GM12875 (cell line): ENCODE measurements at regions not wholly inside any gene's neighbourhood (a gene's known extent, or its start where the extent isn't known, plus 50 kb on each side); places are given as distances from the start of the nearest gene placed in this dataset.

ENCODE experiments used
- H3K4me3 ChIP-seq: one replicate; pipeline ENCODE4 v1.5.1; 2011; ENCODE audit warnings: low read depth, low read length, control low read depth
- CTCF ChIP-seq: IDR thresholded peaks from 2 replicates; pipeline ENCODE4 v1.5.1; 2011; ENCODE audit warnings: low read depth, mild to moderate bottlenecking, control low read depth, inconsistent platforms, low read length, moderate library complexity, borderline replicate concordance; ENCODE audit not compliant: insufficient read depth

DNA sequence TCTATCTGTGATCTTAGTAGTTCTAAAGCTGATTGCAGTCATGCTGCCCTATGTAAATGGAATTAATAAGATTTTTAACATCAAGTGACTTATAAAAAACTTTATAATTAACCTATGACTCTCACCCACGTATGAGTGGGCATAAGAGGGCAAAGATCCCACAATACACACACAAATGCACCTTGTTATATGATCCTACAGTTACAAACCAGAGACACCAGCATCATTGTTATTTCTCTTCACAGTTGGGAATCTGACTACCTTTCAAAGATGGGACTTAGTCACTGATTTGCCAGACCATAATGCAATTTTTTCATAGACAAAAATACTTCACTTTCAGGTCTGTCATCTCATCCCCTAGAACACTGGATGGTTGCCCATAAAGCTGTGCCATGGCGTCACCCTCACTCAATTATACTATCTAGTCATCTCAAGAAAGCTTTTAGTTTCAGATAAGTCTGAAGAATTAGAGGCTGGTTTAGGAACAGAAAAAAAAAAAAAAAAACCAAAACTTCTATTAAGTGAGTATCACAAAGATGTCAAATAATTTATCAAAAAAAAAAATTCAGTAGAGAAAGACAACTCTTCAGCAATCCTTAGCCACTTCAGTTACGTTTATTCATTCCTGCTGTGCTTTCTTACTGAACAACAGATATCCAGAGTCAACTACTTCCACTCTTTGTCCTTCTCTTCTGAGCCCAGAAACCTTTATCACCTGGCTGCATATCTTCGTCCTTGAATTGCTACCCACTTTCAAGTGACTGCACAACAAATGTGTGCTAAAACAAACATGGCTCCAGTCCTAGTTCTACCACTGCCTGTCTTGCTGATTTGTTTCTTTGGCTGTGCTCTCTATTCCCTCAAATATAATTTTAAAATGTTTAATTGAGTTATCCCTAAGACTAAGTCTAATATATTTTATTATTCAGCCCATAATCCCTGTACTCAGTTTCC lies 175.0 kb upstream of the CHRM2 start:
- H3K4me3 ChIP-seq: no peak overlapping the region
- TF ChIP-seq CTCF: no peak

- no peak overlapping the region for H3K4me3 ChIP-seq
- no peak for TF ChIP-seq CTCF
These were observed 176.2 kb upstream of the CHRM2 start for GRCh38 chr7:136692221-136692620.

- no peak for TF ChIP-seq CTCF
- H3K4me3 ChIP-seq: no peak overlapping the region
These were observed 179.9 kb upstream of the CHRM2 start for GRCh38 chr7:136688601-136689000.

GRCh38 chr7:136687693-136688322 lies 180.6 kb upstream of the CHRM2 start:
- TF ChIP-seq CTCF: peak; percentile 46; the same call in 1 of the 2 replicates
- no peak overlapping the region for H3K4me3 ChIP-seq

- TF ChIP-seq CTCF: no peak
These were observed 182.8 kb upstream of the CHRM2 start for GRCh38 chr7:136685501-136686173.

GRCh38 chr7:136677471-136678365 lies 190.7 kb upstream of the CHRM2 start:
- H3K4me3 ChIP-seq: no peak overlapping the region
- TF ChIP-seq CTCF: no peak

More at GRCh38 chr7:136685501-136686173, 182.8 kb upstream of the CHRM2 start:
- no peak overlapping the region for H3K4me3 ChIP-seq
